Psoas muscle (tissue), 7 donors: ENCODE measurements at regions not wholly inside any gene's neighbourhood (a gene's known extent, or its start where the extent isn't known, plus 50 kb on each side); places are given as distances from the start of the nearest gene placed in this dataset.

Source experiments
- ATAC-seq, 4 donors: fragments of 200-7000 bp; cut with Tn5 transposase; one replicate each; pipeline ENCODE4 v1.9.1; 2020; ENCODE audit warnings: moderate library complexity in 3 of 4, mild to moderate bottlenecking in 2 of 4
- DNase-seq, 2 donors: peaks; one replicate each; pipeline ENCODE4 v3.0.0-alpha.2; 2020
- H3K27ac ChIP-seq: fragments of 200-600 bp; one replicate; pipeline ENCODE4 v1.8.0; 2022
- H3K27me3 ChIP-seq, 3 donors: fragments of 200-600 bp in 1 of 3; one replicate each; pipeline versions ENCODE4 v1.6.1 to v1.8.0; 2013 to 2022; ENCODE audit warnings: low read length in 2 of 3, mild to moderate bottlenecking in 2 of 3, moderate library complexity in 1 of 3; ENCODE audit not compliant: insufficient read depth in 3 of 3
- H3K36me3 ChIP-seq, 2 donors: fragments of 200-600 bp in 1 of 2; one replicate each; pipeline versions ENCODE4 v1.6.1 to v1.8.0; 2013 to 2022; ENCODE audit warnings: low read depth in 1 of 2, mild to moderate bottlenecking in 1 of 2, moderate library complexity in 1 of 2; ENCODE audit not compliant: insufficient read depth in 1 of 2
- H3K4me1 ChIP-seq: fragments of 200-600 bp; one replicate; pipeline ENCODE4 v1.8.0; 2022
- H3K4me3 ChIP-seq: fragments of 200-600 bp; one replicate; pipeline ENCODE4 v1.8.0; 2022; ENCODE audit warnings: mild to moderate bottlenecking
- H3K9me3 ChIP-seq: fragments of 200-600 bp; one replicate; pipeline ENCODE4 v1.8.0; 2022
- WGBS, 3 donors: extraction: QIAGEN DNeasy Blood & Tissue Kit; methylation state at CpG; one replicate each; pipeline versions ENCODE4 v1.1.6 to v1.1.7; 2013; 5-methylcytosine and 5-hydroxymethylcytosine counted together
- intact Hi-C, 2 donors: fragments of 100-400 bp; cut with DNase I; formaldehyde crosslinking; loops; one replicate each; pipeline versions ENCODE4 v1.11.0 to v1.14.2; 2022
- TF ChIP-seq, protein P1 (sequence below): fragments of 200-600 bp; IDR thresholded peaks from one replicate; pipeline ENCODE4 v1.8.0; 2022; ENCODE audit warnings: antibody characterized with exemption
- donor health status: healthy with polysubstance abuse.
- donor health status: DM: no; HTN: no; CAD: no; lungs with moderate emphysema.
- donor health status: Bipolar disorder and iron deficiency.
- donor health status: healthy.
- donor health status: DM: yes; HTN: yes; CAD: no.
- donor health status: DM: no; HTN: no; CAD: no.
- donor health status: DM: yes; HTN: yes; CAD: no.

DNA sequence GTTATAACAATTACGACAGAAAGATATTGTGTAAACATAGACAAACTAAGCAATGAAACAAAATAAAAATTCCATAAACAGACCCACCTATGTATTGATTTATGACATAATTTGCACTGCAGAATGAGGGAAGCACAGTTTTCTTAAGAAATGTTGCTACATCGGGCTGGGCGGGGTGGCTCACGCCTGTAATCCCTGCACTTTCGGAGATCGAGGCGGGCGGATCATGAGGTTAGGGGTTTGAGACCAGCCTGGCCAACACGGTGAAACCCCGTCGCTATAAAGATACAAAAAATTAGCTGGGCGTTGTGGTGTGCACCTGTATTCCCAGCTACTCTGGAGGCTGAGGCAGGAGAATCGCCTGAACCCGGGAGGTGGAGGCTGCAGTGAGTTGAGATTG is 1344.4 kb upstream of the WWC1 start:
- WGBS, 3 donors = 92 to 97% (median 92%) methylated on average over 14 of the region's 14 CpGs
- Histone ChIP-seq H3K4me1 (no peaks in the 10 kb centered on the region), H3K27ac (no peak overlapping the region), H3K27me3 (no peaks in the 10 kb centered on the region), H3K4me3 (no peak overlapping the region), H3K9me3 (peaks cover 3% of the 10 kb centered on the region), H3K36me3 (no peaks in the 10 kb centered on the region)
- intact Hi-C loops = no loop called here
- TF ChIP-seq, protein P1, sequence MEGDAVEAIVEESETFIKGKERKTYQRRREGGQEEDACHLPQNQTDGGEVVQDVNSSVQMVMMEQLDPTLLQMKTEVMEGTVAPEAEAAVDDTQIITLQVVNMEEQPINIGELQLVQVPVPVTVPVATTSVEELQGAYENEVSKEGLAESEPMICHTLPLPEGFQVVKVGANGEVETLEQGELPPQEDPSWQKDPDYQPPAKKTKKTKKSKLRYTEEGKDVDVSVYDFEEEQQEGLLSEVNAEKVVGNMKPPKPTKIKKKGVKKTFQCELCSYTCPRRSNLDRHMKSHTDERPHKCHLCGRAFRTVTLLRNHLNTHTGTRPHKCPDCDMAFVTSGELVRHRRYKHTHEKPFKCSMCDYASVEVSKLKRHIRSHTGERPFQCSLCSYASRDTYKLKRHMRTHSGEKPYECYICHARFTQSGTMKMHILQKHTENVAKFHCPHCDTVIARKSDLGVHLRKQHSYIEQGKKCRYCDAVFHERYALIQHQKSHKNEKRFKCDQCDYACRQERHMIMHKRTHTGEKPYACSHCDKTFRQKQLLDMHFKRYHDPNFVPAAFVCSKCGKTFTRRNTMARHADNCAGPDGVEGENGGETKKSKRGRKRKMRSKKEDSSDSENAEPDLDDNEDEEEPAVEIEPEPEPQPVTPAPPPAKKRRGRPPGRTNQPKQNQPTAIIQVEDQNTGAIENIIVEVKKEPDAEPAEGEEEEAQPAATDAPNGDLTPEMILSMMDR = no peak
- DNase-seq = no peak
- ATAC-seq = no peak

DNA sequence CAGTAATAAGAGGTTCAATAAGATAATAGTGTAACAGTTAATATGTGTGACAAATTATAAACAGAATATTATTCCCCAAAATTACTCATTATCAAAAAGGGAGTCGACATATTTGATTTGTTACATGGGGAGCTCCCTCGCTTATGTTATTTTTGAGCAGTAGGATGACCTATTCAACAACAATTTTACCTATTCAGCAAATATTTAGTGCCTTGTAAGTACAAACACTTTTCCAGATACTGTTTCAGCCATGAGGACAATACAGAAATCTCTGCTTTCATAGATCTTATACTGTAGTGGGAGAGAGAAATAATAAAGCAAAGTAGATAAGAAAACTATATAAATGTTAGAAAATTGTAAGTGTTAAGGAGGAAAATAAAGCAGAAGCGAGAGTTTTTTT is 1342.8 kb upstream of the WWC1 start:
- no peak overlapping the region for H3K27ac ChIP-seq
- intact Hi-C loops = no loop called here
- H3K9me3 ChIP-seq = no peaks in the 10 kb centered on the region
- H3K4me3 ChIP-seq = no peak overlapping the region
- WGBS, 3 donors = 86 to 93% (median 87%) methylated on average over 3 of the region's 3 CpGs
- H3K36me3 ChIP-seq = no peaks in the 10 kb centered on the region
- no peaks in the 10 kb centered on the region for H3K27me3 ChIP-seq
- TF ChIP-seq, protein P1 = no peak
- H3K4me1 ChIP-seq = no peaks in the 10 kb centered on the region
- DNase-seq (no peak), ATAC-seq (no peak)

DNA sequence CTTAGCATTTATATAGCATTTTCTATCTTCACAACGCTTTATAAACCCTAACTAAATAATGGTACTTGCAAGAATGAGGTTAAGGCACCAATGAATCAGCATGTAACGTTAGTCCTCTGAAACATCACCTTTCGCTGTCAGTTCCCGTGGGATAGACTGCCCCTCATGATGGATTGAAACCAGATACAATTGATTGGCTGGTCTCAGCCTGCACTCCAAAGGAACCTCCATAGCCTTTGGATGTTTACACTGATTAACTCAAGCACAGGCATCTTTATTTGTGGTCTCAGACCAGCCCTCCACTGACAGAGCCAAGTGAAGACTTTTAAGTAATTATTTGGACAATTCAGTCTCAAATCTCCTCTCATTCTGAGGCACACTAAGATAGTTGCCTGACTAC is 1339.4 kb upstream of the WWC1 start:
- whole genome bisulfite sequencing, 3 donors = 31 to 36% (median 34%) methylated on average over 4 of the region's 4 CpGs
- intact Hi-C loops = no loop called here
- ATAC-seq = no peak
- H3K27me3 ChIP-seq = no peaks in the 10 kb centered on the region
- no peaks in the 10 kb centered on the region for H3K4me1 ChIP-seq
- no peaks in the 10 kb centered on the region for H3K36me3 ChIP-seq
- no peaks in the 10 kb centered on the region for H3K9me3 ChIP-seq
- no peak for DNase-seq
- TF ChIP-seq, protein P1 = no peak
- no peak overlapping the region for H3K4me3 ChIP-seq
- H3K27ac ChIP-seq = no peak overlapping the region

DNA sequence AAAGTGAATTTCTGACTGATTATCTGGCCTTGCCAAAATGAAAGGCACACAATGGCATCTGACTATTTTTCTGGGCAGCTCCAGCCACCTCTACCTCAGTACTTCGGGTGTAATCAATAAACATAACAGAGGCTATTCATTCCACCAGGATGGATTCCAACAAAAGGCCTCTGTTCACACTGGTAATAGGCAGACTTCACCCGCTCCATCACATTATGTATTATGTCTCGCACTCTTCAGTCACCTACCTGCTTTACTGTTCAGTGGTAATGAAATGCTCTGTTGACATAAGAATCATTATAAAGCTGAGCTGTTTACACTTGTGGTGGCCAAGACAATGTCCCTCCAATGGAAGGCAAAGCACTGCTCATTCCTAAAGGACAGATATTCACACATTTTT is 1333.7 kb upstream of the WWC1 start:
- Histone ChIP-seq H3K9me3 (no peaks in the 10 kb centered on the region), H3K4me3 (no peak overlapping the region), H3K4me1 (no peaks in the 10 kb centered on the region), H3K36me3 (no peaks in the 10 kb centered on the region), H3K27ac (no peak overlapping the region), H3K27me3 (no peaks in the 10 kb centered on the region)
- no peak for ATAC-seq
- WGBS, 3 donors = 77 to 83% (median 80%) methylated on average over 3 of the region's 3 CpGs
- TF ChIP-seq, protein P1 = no peak
- intact Hi-C loops = no loop called here
- no peak for DNase-seq

DNA sequence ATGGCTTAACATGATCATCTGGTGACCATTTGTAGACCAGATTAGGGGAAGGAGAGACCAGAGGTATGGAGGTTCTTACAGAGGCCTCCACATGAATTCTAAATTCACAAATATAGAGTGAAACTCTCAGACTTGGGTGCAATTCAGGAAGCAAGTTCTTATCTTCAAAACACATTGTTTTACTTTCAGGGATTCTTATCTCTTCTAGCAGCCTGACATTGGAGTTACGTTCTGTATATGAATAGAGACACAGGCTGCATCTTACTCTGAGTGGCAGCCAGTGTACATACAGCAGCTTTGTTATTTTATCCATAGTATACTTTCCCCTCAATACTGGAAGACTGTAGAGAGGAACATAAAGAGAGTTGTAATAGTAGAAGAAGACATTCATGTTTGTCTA is 1331.7 kb upstream of the WWC1 start:
- Histone ChIP-seq H3K4me3 (no peak overlapping the region), H3K27ac (no peak overlapping the region), H3K36me3 (no peaks in the 10 kb centered on the region), H3K4me1 (no peaks in the 10 kb centered on the region), H3K9me3 (no peaks in the 10 kb centered on the region), H3K27me3 (no peaks in the 10 kb centered on the region)
- DNase-seq = no peak
- TF ChIP-seq, protein P1 = no peak
- ATAC-seq = no peak
- WGBS, 3 donors = 67 to 73% (median 72%) methylated on average over 1 of the region's 1 CpG
- intact Hi-C loops = no loop called here
